HepG2 (cell line): ENCODE measurements at regions not wholly inside any gene's neighbourhood (a gene's known extent, or its start where the extent isn't known, plus 50 kb on each side); places are given as distances from the start of the nearest gene placed in this dataset.

ENCODE experiments used
- ATAC-seq: fragments of 200-7000 bp; cut with Tn5 transposase; 3 replicates; pipeline ENCODE4 v1.9.1; 2020; ENCODE audit warnings: mild to moderate bottlenecking, moderate library complexity
- BruUV-seq: library from RNA; stranded (reverse); fragments of 400-500 nt; replicated peaks from 2 replicates; lab custom pipeline; 2021; lab: Mats Ljungman, UMichigan
- CTCF ChIA-PET: fragments of 300-600 bp; formaldehyde crosslinking; extraction: SDS; loops from one replicate; lab custom pipeline; 2021; ENCODE audit warnings: low total read pairs, inconsistent platforms, low intra/inter-chr PET ratio; lab: Yijun Ruan, JAX
- POLR2A ChIA-PET: fragments of 350-600 bp; sonication (Branson Sonifier 250); formaldehyde crosslinking; loops from one replicate; lab custom pipeline; 2020; ENCODE audit warnings: antibody characterized with exemption, inconsistent platforms; lab: Yijun Ruan, JAX
- DNase-seq: peaks from one replicate; pipeline ENCODE4 v3.0.0-alpha.2; 2015; ENCODE audit warnings: low spot score
- FAIRE-seq: peaks from 3 replicates; lab custom pipeline; 2011; peaks lifted over from hg19 to GRCh38; lab: Jason Lieb, UNC
- H2AFZ ChIP-seq: one replicate; pipeline ENCODE4 v1.6.1; 2011; ENCODE audit warnings: low read length, inconsistent platforms
- H3K27ac ChIP-seq: fragments of 300-600 bp; 3 replicates; pipeline ENCODE4 v1.8.0; 2011; ENCODE audit warnings: mixed run types, mild to moderate bottlenecking, mixed read lengths, low read length, inconsistent platforms; ENCODE audit not compliant: insufficient read depth; ENCODE audit errors: extremely low read length
- H3K27me3 ChIP-seq, 2 experiments: fragments of 200-600 bp in 1 of 2; 2 replicates in 1 of 2; 3 replicates in 1 of 2; pipeline versions ENCODE4 v1.6.0 to v1.8.0; 2011; ENCODE audit warnings: low read length in 2 of 2, mild to moderate bottlenecking in 2 of 2, moderate library complexity in 2 of 2, inconsistent platforms in 1 of 2; ENCODE audit not compliant: insufficient read depth in 2 of 2, control insufficient read depth in 1 of 2
- H3K36me3 ChIP-seq, 2 experiments: fragments of 200-600 bp in 1 of 2; replicated peaks in 1 of 2; 2 replicates in 1 of 2; 3 replicates in 1 of 2; pipeline versions ENCODE4 v1.5.1 to v1.8.0; 2011; ENCODE audit warnings: low read length in 2 of 2, inconsistent platforms in 1 of 2; ENCODE audit not compliant: insufficient read depth in 2 of 2, control insufficient read depth in 1 of 2
- H3K4me1 ChIP-seq: 2 replicates; pipeline ENCODE4 v1.5.1; 2012; ENCODE audit warnings: low read length, inconsistent platforms; ENCODE audit not compliant: insufficient read depth
- H3K4me2 ChIP-seq: 2 replicates; pipeline ENCODE4 v1.6.0; 2011; ENCODE audit warnings: low read depth, low read length, inconsistent platforms
- H3K4me3 ChIP-seq, 3 experiments: fragments of 200-600 bp in 1 of 3; sonication (generic), shearing (Covaris generic) in 1 of 3; replicated peaks in 1 of 3; 2 replicates each; pipeline ENCODE4 v1.5.1; 2011 to 2016; ENCODE audit warnings: low read length in 3 of 3, inconsistent platforms in 2 of 3, low read depth in 2 of 3, mild to moderate bottlenecking in 2 of 3, control low read depth in 1 of 3, mixed read lengths in 1 of 3; ENCODE audit not compliant: insufficient read depth in 1 of 3
- H3K79me2 ChIP-seq: one replicate; pipeline ENCODE4 v1.6.1; 2011; ENCODE audit warnings: low read length, inconsistent platforms; ENCODE audit not compliant: insufficient read depth
- H3K9ac ChIP-seq: 2 replicates; pipeline ENCODE4 v1.6.0; 2011; ENCODE audit warnings: mild to moderate bottlenecking, low read depth, low read length, inconsistent platforms; ENCODE audit not compliant: insufficient read depth
- H3K9me3 ChIP-seq: 2 replicates; pipeline ENCODE4 v1.5.1; 2012; ENCODE audit warnings: mild to moderate bottlenecking, low read length
- H4K20me1 ChIP-seq: 2 replicates; pipeline ENCODE4 v1.6.0; 2011; ENCODE audit warnings: inconsistent platforms, mild to moderate bottlenecking, low read length, moderate library complexity; ENCODE audit not compliant: insufficient read depth
- CCAR2 ChIP-seq: fragments of 200-400 bp; formaldehyde crosslinking; optimal IDR thresholded peaks from 2 replicates; pipeline ENCODE3; 2018; ENCODE audit warnings: low read depth, mild to moderate bottlenecking, low read length, moderate library complexity
- CEBPG ChIP-seq: IDR thresholded peaks from 2 replicates; pipeline ENCODE4 v1.6.1; 2016
- PPARG ChIP-seq: conservative IDR thresholded peaks from 2 replicates; pipeline ENCODE4 v1.6.1; 2016; ENCODE audit warnings: missing biosample characterization, missing genetic modification reagents
- STAT5B ChIP-seq: sonication (generic); formaldehyde crosslinking; IDR thresholded peaks from 2 replicates; pipeline ENCODE4 v1.4.0; 2020; ENCODE audit warnings: missing genetic modification reagents
- TCF7 ChIP-seq: sonication (generic); IDR thresholded peaks from 2 replicates; pipeline ENCODE4 v1.6.1; 2016; ENCODE audit warnings: antibody characterized with exemption, low read depth
- THRA ChIP-seq: sonication (generic); formaldehyde crosslinking; IDR thresholded peaks from 2 replicates; pipeline ENCODE4 v1.4.0; 2020; ENCODE audit warnings: missing genetic modification reagents, borderline replicate concordance
- TP53 ChIP-seq: sonication (generic); formaldehyde crosslinking; conservative IDR thresholded peaks from 2 replicates; pipeline ENCODE4 v1.4.0; 2020; ENCODE audit warnings: missing genetic modification reagents
- WGBS: methylation state at CpG from one replicate; pipeline ENCODE4 v1.1.6; 2017; ENCODE audit warnings: low lambda C conversion rate; 5-methylcytosine and 5-hydroxymethylcytosine counted together
- in situ Hi-C: cut with HindIII; loops from 2 replicates; pipeline ENCODE4 v1.10.0; 2017; ENCODE audit warnings: low pct_unique_long_range_greater_than_20kb; ENCODE audit not compliant: extremely low pct_ligation_motif_present
- intact Hi-C: fragments of 100-400 bp; cut with micrococcal nuclease; formaldehyde crosslinking; loops from one replicate; pipeline ENCODE4 v1.10.0; 2022; ENCODE audit not compliant: unreplicated experiment
- TF ChIP-seq, protein P1 (sequence below): sonication (generic); formaldehyde crosslinking; IDR thresholded peaks from 2 replicates; pipeline ENCODE4 v1.8.0; 2022; ENCODE audit warnings: missing genetic modification reagents, mild to moderate bottlenecking, inconsistent platforms, borderline replicate concordance
- TF ChIP-seq, protein P2 (sequence below): sonication (generic); formaldehyde crosslinking; IDR thresholded peaks from 2 replicates; pipeline ENCODE4 v1.9.0; 2022; ENCODE audit warnings: missing genetic modification reagents, mild to moderate bottlenecking, borderline replicate concordance

DNA sequence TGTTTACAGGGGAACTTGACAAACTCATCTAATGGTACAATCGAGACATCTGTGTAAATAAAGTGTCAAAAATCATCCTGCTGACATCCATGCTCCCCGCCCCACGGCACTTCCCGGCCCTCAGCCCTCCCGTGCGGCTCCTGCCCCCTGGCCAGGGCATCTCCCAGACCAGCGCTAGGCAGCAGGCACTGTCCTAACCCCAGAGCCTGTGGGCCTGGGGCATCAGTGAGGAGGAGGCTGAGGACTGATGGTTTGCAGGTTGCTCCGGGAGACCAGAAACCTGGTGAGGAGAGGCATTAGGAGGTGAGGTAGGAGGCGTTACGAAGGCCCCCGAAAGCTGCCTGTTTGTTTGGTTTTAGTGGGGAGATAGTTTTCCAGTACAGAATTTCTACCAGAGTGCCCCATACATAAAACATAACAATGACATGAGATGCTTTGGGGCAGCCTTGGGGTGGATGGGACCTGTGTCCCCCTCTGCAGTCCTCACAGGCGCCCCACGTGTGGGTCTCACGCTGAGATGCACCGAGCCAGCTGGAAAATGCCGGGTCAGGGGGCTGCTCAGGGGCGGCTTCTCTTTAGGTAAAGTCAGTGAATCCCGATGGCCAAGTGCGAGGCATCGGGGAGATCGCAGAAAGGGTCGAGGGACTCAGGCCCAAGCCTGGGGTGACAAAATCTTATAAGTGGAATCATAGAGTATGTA is 114.2 kb downstream of the RTP5 start:
- DNase-seq: no peak
- no peak for TF ChIP-seq CEBPG (CRISPR knock-in tag)
- TF ChIP-seq THRA (CRISPR knock-in tag): no peak
- in situ Hi-C loops: no loop called here

GRCh38 chr2:241984271-241984655 is 114.7 kb downstream of the RTP5 start:
- in situ Hi-C loops: no loop called here
- no peak for DNase-seq
- peaks cover 8% of the 10 kb centered on the region for H3K4me1 ChIP-seq
- no peak for TF ChIP-seq PPARG
- TF ChIP-seq, protein P1, sequence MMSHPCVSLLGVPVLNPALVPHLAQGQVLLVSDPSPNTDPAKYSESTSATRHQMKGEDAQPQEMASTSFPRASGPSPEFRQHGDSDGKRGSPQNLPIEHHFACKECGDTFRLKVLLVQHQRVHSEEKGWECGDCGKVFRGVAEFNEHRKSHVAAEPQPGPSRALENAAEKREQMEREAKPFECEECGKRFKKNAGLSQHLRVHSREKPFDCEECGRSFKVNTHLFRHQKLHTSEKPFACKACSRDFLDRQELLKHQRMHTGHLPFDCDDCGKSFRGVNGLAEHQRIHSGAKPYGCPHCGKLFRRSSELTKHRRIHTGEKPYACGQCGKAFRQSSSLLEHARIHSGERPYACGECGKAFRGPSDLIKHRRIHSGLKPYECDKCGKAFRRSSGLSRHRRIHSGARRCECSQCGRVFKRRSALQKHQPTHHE (CRISPR knock-in tag): no peak
- TF ChIP-seq STAT5B (CRISPR knock-in tag): no peak
- TF ChIP-seq, protein P2, sequence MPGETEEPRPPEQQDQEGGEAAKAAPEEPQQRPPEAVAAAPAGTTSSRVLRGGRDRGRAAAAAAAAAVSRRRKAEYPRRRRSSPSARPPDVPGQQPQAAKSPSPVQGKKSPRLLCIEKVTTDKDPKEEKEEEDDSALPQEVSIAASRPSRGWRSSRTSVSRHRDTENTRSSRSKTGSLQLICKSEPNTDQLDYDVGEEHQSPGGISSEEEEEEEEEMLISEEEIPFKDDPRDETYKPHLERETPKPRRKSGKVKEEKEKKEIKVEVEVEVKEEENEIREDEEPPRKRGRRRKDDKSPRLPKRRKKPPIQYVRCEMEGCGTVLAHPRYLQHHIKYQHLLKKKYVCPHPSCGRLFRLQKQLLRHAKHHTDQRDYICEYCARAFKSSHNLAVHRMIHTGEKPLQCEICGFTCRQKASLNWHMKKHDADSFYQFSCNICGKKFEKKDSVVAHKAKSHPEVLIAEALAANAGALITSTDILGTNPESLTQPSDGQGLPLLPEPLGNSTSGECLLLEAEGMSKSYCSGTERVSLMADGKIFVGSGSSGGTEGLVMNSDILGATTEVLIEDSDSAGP (CRISPR knock-in tag): no peak
- TF ChIP-seq TCF7: no peak
- TF ChIP-seq TP53: no peak
- TF ChIP-seq CCAR2: no peak
- TF ChIP-seq, all 625 proteins: peak for 0
- no peak overlapping the region for H3K27ac ChIP-seq
- H3K9ac ChIP-seq: no peak overlapping the region
- ATAC-seq (no peak), FAIRE-seq (no peak)
- intact Hi-C loops: no loop called here
- H2AFZ ChIP-seq: no peak overlapping the region
- H3K79me2 ChIP-seq: no peaks in the 10 kb centered on the region
- H3K4me3 ChIP-seq: no peak overlapping the region
- no peaks in the 10 kb centered on the region; the same call in 1 of the 2 replicates for H3K9me3 ChIP-seq
- BruUV-seq: no TSS peak
- peaks cover 6 to 32% of the 10 kb centered on the region in 2 experiments; a peak in 4 of 5 replicates for H3K27me3 ChIP-seq
- 37% methylated on average over 12 of the region's 12 CpGs for WGBS
- ChIA-PET POLR2A (no interaction called here), CTCF (no interaction called here)
- no peak overlapping the region for H3K4me2 ChIP-seq
- H4K20me1 ChIP-seq: no peaks in the 10 kb centered on the region
- H3K36me3 ChIP-seq: no peaks in the 10 kb centered on the region

More for the DNA sequence above, 114.2 kb downstream of the RTP5 start:
- ChIA-PET POLR2A (no interaction called here), CTCF (no interaction called here)
- Histone ChIP-seq H3K4me3 (no peak overlapping the region), H3K27me3 (peaks cover 6 to 32% of the 10 kb centered on the region in 2 experiments; a peak in 4 of 5 replicates), H4K20me1 (no peaks in the 10 kb centered on the region), H3K4me1 (peaks cover 8% of the 10 kb centered on the region), H3K36me3 (no peaks in the 10 kb centered on the region), H3K4me2 (no peak overlapping the region), H3K27ac (no peak overlapping the region), H2AFZ (no peak overlapping the region), H3K79me2 (no peaks in the 10 kb centered on the region), H3K9me3 (no peaks in the 10 kb centered on the region; the same call in 1 of the 2 replicates), H3K9ac (no peak overlapping the region)
- no peak; the same call in 2 of the 3 replicates for ATAC-seq
- FAIRE-seq: no peak
- 46% methylated on average over 22 of the region's 22 CpGs for WGBS
- BruUV-seq: no TSS peak
- intact Hi-C loops: no loop called here
